HG03575 (cell line): ENCODE measurements at regions not wholly inside any gene's neighbourhood (a gene's known extent, or its start where the extent isn't known, plus 50 kb on each side); places are given as distances from the start of the nearest gene placed in this dataset.

ENCODE experiments used
- ATAC-seq: cut with Tn5 transposase; IDR thresholded peaks from one replicate; pipeline ENCODE4 v1.9.1; 2021; ENCODE audit not compliant: unreplicated experiment, insufficient number of reproducible peaks, low FRiP score; ENCODE audit errors: extremely low read depth

GRCh38 chr4:63851496-63851895 is 557.8 kb downstream of the TECRL start:
- no peak for ATAC-seq

- no peak for ATAC-seq
These were observed 568.0 kb downstream of the TECRL start for GRCh38 chr4:63841266-63841665.

- ATAC-seq: no peak
These were observed 577.6 kb downstream of the TECRL start for GRCh38 chr4:63831590-63832155.

GRCh38 chr4:63817196-63817865 is 591.9 kb downstream of the TECRL start:
- no peak for ATAC-seq

GRCh38 chr4:63814171-63814964 is 594.9 kb downstream of the TECRL start:
- no peak for ATAC-seq

- no peak for ATAC-seq
These were observed 610.1 kb downstream of the TECRL start for GRCh38 chr4:63799166-63799565.

GRCh38 chr4:63795301-63795700 is 613.9 kb downstream of the TECRL start:
- ATAC-seq: no peak

GRCh38 chr4:63790377-63790776 is 618.9 kb downstream of the TECRL start:
- no peak for ATAC-seq

- no peak for ATAC-seq
These were observed 621.0 kb downstream of the TECRL start for GRCh38 chr4:63788271-63788670.

- ATAC-seq: no peak
These were observed 621.9 kb downstream of the TECRL start for GRCh38 chr4:63787326-63787725.

- no peak for ATAC-seq
These were observed 623.1 kb downstream of the TECRL start for GRCh38 chr4:63786171-63786570.

- no peak for ATAC-seq
These were observed 624.4 kb downstream of the TECRL start for GRCh38 chr4:63784822-63785221.

GRCh38 chr4:63777601-63778000 is 631.6 kb downstream of the TECRL start:
- no peak for ATAC-seq

GRCh38 chr4:63764400-63764799 is 644.9 kb downstream of the TECRL start:
- no peak for ATAC-seq

GRCh38 chr4:63757929-63758328 is 651.3 kb downstream of the TECRL start:
- no peak for ATAC-seq

GRCh38 chr4:63742882-63743281 is 666.4 kb downstream of the TECRL start:
- no peak for ATAC-seq

GRCh38 chr4:63729519-63729918 is 679.7 kb downstream of the TECRL start:
- no peak for ATAC-seq

GRCh38 chr4:63728480-63729177 is 680.6 kb downstream of the TECRL start:
- ATAC-seq: no peak

GRCh38 chr4:63717384-63717783 is 691.9 kb downstream of the TECRL start:
- no peak for ATAC-seq

- ATAC-seq: no peak
These were observed 700.6 kb downstream of the TECRL start for GRCh38 chr4:63708661-63709060.
